Germinal center (tissue), 1 donor: ENCODE measurements at regions not wholly inside any gene's neighbourhood (a gene's known extent, or its start where the extent isn't known, plus 50 kb on each side); places are given as distances from the start of the nearest gene placed in this dataset.
"Not testable (repeated sequence)": the region's sequence is repeated elsewhere in the genome, so short reads cannot be mapped to it uniquely, and the experiment has no call there.

Experiments
- DNase-seq: peaks from one replicate; pipeline ENCODE4 v3.0.0; 2012; ENCODE audit warnings: mixed read lengths, low spot score

DNA sequence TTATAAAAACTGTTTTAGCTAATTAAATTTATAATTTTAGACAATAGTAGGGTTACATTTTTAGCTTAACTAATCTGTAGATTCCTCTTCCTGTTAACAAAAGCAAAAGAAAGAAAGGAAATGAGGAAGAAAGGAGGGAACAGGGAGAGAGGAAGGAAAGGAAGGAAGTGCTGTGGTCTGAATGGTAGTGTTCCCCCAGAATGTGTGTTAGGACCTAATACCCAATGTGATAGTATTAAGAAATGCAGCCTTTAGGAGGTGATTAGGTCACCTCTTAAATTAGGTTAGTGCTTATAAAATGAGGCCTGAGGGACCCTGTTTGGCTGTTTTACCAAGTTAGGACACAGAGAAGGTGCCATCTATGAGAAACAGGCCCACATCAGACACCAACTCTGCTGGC is 136.9 kb upstream of the SAMSN1 start:
- no peak for DNase-seq

DNA sequence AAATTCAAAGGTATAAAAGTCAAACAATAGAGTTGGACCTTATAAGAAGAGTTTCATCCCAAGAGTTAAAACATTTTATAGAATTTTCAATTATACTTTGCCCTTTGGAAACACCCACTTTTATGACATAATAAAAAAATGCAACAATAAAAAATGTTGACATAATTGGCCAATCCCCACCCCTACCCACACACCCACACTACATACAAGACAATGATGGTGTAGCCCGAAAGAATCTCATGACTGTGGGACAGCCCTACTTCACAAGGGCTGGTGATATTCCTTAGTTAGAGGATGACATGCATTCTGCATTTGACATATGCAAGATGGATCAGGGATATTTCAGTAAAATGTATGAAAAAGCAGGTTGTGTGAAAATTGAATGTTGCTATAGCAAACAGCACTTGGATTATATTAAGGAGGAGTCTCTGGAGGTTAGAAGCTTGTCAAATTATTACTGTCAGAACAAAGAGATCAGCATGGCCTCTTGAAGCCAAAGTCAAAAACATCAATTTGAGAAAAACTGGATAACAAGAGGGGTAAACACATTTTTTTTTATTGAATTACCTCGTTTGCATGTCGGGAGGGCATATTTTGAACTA is 133.0 kb upstream of the SAMSN1 start:
- DNase-seq: no peak

DNA sequence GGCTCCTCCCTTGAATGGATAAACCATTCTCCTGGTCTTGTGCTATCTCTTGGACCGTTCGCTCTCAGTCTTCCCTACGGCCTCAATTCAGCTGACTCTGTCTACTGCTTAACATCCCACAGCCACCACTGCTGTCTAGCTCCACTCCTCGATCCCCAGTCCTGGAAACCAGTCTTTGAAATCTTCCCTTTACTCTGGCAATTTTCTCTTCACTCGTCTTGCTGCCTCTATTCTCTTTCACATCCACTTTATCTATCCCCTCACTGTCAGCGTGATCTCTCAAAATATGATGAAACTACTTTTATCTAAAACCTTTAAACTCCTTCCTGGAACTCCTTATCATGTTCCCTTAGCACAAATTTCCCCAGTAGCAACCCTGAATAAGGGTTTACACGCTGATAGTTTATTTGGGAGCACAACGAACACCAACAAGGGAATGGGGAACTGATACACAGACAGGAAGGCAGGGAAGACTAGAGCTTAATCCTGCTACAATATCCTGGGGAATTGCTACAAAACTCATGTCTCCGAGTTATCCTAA is 131.6 kb upstream of the SAMSN1 start:
- DNase-seq: no peak

DNA sequence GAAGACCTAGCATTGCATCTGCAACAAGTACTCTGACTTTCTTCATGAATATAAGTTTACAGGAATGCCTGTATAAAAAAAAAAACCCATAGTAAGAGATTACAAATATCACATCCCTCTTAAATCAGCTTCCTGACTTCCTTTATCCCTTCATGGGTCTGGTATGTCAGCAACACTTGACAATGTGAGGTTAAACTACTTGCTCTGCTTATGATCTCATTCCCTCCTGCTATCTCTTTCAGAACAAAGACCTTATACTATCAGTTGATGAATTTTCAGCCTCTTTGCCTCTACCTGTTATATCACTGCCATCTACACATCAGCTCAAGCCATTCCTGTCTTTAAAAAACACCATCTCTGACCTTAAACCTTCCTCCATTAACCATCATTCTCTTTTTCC is 130.9 kb upstream of the SAMSN1 start:
- DNase-seq: no peak

DNA sequence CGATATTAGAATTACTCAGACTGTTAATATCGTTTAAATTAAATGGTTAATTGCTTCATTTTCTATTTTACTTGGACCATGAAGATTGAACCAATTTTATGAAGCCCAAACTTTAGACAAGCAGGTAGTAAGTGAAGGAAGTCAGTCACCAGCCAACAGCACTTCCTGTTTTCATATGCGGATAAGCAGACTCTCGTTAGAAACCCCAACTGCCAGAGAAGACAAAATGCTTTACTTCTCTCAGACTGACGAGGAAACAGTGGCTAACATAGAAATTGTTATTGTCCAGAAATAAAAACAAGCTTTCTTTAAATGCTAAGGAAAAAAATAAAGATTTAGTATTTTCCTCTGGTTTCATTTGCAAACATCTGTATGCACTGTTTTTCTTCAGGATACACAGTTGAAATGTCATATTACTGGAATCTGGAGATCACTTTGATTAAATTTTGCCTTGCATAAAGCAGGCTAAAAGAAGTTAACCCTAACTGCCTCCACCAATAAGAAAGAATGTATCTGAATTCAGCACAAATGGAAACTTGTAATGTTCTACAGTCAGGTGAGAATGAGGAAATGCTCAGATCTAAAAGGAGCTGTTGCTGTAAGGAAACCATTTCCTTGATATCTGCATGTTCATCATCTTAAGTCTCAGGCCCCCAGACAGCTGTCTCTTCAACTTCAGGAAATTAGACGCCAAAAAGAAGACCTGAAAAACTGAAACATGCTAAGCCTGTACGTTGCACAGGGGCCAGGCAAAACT is 129.8 kb upstream of the SAMSN1 start:
- peak; percentile 25 for DNase-seq

DNA sequence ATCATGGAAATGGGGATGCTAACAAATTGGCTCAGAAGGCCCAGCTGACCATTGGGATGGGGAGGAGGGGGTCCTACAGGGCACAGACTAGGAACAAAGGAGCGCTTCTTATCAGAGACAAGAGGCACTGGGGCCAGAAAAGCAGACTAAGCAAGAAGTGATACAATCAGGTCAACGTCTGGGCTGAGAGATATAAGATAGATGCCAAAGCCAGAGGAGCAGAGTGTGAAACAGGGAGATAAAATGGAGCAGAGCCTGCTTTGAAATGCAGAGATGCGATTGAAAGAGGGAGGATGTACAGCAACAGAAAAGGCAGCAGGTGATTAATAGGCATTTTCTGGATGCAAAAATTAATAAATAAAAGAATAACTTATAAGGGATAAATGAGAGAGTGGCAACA is 127.5 kb upstream of the SAMSN1 start:
- no peak for DNase-seq

DNA sequence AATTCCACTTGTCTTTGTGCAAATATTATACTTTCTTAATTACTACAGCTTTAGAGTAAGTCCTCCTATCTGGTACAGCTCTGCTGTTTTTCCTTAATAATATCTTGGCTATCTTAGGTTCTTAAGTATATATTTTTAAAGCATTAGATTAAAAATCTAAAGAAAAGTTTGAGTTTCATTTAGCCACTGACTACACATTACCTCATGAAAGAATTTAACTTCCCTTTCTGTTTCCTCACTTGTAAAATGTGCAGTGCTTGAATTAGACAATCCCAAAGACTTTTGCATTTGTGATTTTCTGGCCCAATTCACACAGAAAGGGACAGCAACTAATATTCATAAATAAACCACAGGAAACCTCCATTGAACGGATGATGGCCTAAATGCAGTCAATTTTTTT is 126.4 kb upstream of the SAMSN1 start:
- DNase-seq: no peak

DNA sequence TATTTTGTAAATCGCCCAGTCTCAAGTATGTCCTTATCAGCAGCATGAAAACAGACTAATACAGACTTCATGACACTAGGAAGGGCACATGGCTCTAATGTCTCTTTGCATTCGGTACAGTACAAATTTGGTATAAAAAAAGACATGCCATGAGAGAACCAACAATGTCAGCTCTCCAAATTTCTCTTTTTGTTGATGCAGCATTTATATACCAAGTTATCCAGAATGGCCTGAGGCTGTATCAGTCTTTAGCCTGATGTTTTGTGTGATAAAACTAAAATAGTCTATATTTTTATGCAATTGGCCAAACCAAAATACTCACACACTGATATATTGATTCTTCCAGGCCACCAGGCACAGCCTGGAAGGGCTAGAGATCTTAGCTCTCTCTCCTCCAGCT is 124.3 kb upstream of the SAMSN1 start:
- DNase-seq: no peak

DNA sequence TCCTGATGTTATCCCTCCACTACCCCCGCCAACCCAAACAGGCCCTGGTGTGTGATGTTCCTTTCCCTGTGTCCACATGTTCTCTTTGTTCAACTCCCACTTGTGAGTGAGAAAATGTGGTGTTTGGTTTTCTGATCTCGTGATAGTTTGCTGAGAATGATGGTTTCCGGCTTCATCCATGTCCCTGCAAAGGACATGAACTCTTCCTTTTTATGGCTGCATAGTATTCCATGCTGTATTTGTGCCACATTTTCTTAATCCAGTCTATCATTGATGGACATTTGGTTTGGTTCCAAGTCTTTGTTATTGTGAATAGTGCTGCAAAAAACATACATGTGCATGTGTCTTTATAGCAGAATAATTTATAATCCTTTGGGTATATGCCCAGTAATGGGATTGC is 123.0 kb upstream of the SAMSN1 start:
- DNase-seq: not testable (repeated sequence)

DNA sequence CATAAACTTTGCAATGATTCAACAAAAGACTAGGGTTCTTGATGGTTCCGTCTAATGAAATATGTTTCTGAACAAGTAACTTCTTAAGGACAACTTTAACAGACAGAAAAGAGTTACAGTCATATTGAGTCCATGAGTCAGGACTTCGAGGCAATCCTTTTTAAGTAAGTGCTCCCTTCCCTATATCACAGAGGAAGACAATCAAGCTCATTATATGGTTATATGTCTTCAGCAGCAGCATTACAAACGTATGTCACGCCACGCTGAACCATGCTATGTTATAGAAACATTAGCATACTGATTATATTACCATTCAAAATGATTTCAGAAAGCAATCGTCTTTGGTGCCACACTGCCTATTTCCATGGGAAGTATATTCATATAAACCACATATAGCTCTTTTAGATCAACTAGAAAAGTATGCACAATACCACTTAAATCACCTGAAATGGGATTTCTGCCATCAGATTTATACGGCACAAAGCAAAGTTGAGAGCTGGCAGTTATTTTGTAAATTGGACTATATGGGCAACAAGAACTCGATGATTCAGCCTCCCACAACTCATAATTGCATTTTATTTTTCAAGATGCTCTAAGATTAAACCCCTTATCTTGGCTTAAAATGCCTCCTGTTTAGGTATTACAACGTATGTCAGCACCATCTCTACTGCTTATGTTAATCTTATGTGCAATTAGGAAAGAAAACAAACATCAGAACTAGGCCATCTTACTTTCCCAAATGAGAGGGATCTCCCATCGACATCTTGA is 111.3 kb upstream of the SAMSN1 start:
- DNase-seq: no peak

DNA sequence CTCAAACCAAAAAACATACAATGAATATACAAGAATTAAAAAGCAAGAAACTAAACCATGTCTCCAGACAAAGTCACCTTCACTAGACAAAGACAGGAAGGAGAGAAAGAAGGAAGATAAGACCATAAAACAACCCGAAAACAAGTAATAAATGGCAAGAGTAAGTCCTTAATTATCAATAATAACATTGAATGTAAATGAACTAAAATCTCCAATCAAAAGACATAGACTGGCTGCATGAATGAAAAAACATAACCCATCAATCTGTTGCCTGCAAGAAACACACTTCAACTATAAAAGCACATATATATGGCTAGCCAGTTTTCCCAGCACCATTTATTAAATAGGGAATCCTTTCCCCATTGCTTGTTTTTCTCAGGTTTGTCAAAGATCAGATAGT is 100.8 kb upstream of the SAMSN1 start:
- no peak for DNase-seq

DNA sequence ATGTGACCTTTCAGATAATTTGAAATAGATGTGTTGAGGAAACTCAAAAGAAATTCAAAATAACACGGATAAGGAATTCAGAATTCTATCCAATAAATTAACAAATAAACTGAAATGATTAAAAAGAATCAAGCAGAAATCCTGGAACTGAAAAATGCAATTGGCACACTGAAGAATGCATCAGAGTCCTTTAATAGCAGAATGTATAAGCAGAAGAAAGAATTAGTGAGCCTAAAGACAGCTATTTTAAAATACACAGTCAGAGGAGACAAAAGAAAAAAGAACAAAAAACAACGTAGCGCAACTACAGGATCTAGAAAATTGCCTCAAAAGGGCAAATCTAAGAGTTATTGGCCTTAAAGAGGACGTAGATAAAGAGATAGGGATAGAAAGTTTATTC is 99.6 kb upstream of the SAMSN1 start:
- no peak for DNase-seq

DNA sequence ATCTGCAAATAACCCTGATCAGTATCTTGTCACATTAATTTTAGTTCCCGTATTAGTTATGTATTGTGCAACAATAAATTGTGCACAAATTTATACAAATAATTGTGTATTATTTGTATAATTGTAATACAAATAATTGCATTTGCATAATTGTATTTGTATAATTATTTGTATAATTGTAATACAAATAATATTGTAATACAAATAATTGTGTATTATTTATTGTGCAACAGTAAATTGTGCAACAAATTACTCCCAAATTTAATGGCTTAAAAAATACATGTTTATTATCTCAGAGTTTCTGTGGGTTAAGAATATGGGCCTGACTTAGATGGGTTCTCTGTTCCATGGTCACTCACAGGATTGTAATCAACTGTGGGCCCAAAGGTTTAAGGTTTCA is 86.2 kb upstream of the SAMSN1 start:
- no peak for DNase-seq

DNA sequence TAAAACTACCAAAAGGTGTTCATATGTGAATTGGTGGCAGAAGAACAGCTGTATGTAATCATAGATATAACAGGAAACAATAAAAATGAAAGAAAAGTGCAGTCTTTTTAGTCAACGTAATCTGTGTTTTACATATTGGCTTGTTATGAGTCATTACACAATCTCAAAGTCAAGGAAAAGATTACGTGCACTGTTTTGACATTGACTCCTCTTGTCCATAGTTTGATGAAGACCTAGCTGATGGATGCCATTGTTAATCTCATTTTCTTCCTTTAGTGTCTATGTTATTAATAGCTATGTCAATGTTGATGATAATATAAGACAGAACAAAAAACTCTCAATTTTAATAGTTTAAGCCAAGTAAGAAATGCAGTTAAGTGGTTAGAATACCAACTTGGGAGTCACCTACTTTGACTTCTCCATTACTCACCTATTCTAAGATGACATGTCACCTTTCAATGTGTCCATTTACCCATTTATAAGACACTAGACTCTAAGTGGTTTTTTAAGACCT is 84.5 kb upstream of the SAMSN1 start:
- no peak for DNase-seq

DNA sequence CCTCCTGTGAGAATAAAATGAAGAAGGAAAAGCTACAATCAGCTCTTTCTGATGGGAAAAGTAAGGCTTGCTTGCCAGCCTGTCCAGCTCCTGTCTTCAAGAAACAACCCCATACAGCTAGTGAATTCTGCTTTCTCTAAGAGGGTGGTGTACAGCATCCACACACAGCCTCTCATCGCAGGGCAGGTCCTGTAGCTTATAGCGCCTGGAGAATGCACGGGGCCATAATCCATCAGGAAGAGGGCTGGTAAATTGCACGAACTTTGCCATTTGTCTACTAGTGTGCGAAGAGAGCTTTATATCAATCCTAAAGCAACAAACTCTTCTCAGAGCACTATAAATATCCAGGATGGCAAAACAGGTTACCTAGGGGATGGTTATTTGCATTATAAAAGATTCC is 83.3 kb upstream of the SAMSN1 start:
- no peak for DNase-seq

DNA sequence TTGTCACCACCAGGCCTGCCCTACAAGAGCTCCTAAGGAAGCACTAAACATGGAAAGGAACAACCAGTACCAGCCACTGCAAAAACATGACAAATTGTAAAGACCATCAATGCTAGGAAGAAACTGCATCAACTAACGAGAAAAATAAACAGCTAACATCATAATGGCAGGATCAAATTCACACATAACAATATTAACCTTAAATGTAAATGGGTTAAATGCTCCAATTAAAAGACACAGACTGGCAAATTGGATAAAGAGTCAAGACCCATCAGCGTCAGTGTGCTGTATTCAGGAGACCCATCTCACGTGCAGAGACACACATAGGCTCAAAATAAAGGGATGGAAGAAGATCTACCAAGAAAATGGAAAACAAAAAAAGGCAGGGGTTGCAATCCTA is 77.0 kb upstream of the SAMSN1 start:
- DNase-seq: not testable (repeated sequence)

DNA sequence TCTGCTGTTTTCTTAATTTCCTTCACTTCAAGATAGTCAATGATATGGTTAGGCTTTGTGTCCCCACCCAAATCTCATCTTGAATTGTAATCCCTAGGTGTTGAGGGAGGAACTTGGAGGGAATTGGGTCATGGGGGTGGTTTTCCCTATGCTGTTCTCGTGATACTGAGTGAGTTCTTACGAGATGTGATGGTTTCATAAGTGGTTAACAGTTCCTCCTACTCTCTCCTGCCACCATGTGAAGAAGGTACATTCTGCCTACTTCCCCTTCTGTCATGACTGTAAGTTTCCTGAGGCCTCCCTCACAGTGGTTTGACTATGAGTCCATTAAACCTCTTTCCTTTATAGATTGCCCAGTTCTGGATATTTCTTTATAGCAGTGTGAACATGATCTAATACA is 74.0 kb upstream of the SAMSN1 start:
- no peak for DNase-seq

DNA sequence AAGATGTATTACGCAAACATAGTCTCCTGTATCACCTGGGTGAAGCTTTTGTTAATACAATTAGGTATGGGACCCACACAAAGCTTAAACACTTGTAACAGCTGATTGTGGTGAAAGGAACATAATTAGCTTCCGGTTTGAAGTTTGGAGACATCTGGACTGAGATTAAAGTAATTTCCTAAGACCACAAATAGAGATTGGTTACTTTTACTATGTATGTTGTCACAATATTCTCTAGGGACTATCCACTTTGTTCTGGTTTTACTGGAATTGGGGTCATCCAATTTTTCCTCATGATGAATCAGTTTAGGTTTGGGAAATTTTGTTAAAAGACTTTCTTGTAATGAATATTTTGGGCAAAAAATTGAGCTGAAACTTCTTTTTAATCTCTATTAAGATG is 71.8 kb upstream of the SAMSN1 start:
- no peak for DNase-seq

DNA sequence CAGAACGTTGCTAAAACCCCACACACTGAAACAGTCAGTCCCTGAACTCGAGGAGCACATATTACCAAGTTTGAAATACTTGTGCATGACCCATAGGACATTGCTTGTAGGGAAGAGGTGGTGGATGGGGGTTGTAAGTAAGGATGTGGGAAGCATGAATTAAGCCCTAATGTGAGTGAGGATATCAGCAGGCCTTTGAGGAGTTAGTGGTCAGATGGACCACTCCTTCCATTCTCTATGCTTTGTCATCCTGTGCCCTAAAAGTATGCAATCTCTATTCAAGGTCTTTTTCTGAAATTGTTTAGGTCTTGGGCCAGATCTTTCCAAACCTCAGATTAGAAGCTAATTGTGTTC is 70.9 kb upstream of the SAMSN1 start:
- DNase-seq: no peak

DNA sequence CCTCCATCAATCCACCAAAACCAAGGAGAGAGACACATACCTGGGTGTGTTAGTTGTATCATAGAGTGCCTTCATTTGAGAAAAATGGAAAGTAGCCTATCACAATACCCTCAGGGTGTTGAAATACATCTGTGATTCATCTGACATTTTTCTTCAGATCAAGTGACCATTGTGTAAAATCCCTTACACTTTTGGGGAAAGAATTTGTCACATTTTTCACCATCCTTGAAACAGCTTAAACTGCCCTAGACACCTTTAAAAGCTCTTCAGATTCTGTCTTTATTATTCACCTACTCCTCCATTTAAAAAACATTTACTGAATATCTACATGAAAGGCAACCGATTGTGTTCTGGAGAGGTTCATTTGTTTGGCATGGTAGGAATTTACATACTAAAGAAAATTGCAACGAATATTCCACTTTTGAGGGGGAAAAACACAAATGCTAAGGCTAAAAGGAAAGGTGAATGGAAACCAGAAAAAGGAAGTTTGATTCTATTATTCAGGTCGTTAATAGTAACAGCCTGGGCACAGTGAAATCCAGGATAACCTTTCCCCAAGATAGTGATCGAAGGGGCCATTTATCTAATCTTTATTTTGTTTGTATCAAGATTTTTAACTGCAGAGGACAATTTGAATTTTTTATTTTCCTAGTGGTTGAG is 70.4 kb upstream of the SAMSN1 start:
- DNase-seq: no peak

DNA sequence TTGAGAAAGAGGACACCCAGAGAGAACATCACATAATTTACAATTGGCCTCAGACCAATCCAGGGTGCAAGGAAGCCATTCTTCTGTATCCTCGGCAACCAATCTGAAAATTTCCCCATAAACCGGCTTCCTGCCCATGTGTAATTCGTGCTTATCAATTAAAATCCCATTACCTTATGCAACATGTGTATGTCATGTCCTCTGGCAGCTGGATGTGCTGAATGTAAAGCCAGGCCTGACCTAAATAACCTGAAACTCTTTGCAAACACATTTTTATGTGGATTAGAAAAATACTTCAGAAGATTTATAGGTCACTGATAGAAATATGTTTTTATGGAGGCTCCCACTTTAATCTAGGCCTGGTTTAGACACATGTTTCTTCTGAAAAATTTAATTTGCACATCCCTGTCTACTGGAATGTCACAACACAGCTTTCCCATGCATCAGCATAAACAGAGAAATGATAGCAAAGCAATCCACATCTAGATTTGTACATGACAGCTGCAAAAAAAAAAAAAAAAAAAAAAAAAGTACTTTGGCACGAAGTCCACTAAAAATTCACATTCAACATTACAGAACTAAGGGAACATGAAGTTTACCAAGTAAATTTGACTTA is 69.4 kb upstream of the SAMSN1 start:
- no peak for DNase-seq

DNA sequence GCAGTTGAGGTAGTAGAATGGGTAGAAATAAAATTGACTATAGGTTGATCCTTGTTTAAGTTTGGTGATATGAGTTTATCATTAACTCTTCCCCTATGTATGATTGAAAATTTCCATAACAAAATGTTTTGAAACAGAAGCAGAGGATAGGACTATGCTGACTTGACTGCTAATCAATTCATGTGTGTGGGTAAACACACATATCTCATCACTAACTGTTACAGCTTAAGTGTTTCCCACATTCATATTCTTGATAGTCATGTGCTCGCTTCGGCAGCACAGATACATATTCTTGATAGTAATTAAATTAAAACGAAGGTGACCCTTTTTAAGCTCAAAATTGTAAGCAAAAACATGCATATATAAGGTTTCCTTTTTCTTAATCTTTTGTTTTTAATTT is 68.2 kb upstream of the SAMSN1 start:
- no peak for DNase-seq
